ENCODE measurements at regions not wholly inside any gene's neighbourhood (a gene's known extent, or its start where the extent isn't known, plus 50 kb on each side); places are given as distances from the start of the nearest gene placed in this dataset.

GRCh38 chr9:119934497-119934896, 565.3 kb upstream of the BRINP1 start:
- TF ChIP-seq CTCF (IDR thresholded peaks at IDR 0.05) (no peak), POLR2A (IDR thresholded peaks at IDR 0.05) (no peak)

Measured in uterus (tissue), 2 donors.